Amniotic stem cell (primary cell): ENCODE measurements at regions not wholly inside any gene's neighbourhood (a gene's known extent, or its start where the extent isn't known, plus 50 kb on each side); places are given as distances from the start of the nearest gene placed in this dataset.
A peak's percentile ranks its signal among the peaks of the same experiment; 100 is the strongest.
"Not testable (repeated sequence)": the region's sequence is repeated elsewhere in the genome, so short reads cannot be mapped to it uniquely, and the experiment has no call there.

Source experiments
- DNase-seq: peaks from one replicate; lab custom pipeline; 2025; lab: John Stamatoyannopoulos, UW

DNA sequence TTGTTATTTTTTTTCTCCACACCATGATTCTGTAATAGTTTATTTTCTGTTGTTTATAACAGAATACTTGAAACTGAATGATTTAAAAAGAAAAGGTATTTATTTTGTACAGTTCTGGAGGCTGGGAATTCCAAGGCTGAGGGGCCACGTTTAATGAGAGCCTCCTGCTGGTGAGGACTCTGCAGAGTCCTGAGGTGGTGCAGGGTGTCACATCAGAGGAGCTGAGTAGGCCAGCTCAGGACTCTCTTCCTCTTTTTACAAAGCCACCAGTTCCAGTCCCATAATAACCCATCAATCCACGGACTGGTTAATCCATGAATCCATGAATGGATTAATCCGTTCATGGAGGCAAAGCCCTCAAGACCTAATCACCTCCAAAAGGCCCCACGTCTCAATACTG is 71.6 kb downstream of the TFAP2A start:
- no peak for DNase-seq

DNA sequence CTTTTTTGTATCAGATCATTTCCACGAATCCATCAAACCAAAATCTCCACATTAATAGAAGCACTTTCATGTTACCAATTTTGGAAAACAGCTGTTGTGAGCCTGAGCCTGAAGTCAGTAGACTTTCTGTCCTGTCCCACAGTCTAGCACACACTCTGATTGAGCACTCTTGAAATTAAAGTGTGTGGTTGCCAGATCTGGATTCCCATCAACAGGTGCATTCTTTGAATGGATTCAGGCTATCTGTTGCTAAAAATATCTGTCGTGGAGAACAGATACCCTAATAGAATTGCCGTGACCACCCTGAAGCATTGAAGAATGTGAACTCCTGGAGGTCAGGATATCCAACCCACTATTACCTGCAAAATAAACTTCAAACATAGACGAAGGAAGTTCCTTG is 73.3 kb downstream of the TFAP2A start:
- DNase-seq: no peak

DNA sequence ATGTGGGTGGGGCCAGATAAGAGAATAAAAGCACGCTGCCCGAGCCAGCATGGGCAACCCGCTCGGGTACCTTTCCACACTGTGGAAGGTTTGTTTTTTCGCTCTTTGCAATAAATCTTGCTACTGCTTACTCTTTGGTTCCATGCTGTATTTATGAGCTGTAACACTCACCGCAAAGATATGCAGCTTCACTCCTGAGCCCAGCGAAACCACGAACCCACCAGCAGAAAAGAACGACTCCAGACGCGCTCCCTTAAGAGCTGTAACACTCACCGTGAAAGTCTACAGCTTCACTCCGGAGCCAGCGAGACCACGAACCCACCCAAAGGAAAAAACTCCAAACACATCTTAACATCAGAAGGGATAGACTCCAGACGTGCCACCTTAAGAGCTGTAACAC is 76.7 kb downstream of the TFAP2A start:
- DNase-seq: no peak

DNA sequence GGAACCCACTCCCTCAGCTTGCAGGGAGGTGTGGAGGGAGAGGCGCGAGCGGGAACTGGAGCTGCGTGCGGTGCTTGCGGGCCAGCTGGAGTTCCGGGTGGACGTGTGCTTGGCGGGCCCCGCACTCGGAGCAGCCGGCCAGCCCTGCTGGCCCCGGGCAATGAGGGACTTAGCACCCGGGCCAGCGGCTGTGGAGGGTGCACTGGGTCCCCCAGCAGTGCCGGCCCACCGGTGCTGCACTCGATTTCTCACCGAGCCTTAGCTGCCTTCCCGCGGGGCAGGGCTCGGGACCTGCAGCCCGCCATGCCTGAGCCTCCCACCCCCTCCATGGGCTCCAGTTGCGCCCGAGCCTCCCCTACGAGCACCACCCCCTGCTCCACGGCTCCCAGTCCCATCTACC is 77.5 kb downstream of the TFAP2A start:
- not testable (repeated sequence) for DNase-seq

DNA sequence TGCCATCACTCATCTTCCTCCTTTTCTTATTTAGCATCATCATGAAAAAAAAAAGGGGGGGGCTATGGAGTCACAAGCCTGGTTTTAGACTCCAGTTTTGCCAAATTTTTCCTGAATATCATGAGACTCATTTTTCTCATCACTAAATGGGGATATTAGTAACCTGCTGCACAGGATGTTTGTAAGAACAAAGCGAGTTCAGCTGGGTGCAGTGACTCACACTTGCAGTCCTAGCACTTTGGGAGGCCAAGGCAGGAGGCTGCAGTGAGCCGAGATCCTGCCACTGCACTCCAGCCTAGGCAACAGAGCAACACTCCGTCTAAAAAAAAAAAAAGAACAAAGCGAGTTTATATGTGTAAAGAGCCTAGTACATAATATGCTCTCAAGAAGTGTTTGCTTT is 82.8 kb downstream of the TFAP2A start:
- no peak for DNase-seq

DNA sequence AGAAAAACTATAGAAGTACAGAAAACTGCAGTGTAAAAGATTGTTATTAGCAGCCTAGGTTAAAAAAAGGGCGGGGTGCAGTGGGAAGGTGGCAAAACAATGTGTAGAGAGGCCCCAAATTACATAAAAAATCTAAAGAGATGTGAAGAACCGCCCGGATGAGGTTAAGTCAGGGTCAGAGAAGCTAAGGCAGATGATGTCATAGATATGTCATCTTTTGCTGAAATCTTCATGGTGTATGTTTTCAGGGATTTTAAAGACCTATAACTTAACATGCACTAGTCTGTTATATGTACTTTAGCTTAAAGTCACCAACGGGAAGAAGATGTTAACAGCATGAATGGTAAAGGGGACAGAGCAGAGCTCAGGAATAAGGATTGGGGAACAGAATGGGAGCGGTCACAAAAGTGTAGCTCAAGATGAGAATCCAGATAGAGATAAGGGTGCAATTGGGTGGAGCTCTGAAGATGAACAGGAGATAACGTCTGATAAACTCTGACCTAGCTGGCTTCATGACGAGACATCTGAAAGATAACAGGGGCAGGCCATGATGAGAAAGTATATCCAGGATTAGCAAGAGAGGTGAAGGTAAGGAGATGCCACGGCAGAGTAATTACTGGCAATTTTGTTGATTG is 83.4 kb downstream of the TFAP2A start:
- no peak for DNase-seq

DNA sequence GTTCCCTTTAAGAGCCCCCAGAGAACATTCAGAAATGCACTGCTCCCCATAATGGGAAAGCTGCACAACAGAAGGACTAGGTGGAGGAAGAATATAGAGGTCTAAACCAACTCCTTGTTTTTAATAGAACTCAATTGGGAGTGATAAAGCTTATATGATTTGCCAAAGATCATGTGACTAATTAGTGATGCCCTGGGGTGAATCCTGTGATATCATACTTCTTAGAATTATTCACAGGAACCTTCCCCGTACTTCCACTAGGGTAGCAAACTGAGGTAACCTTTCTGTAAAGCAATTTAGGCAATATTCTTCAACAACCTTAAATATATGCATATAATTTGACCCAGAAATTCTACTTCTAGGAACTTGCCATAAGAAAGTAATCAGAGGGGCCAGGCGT is 84.4 kb downstream of the TFAP2A start:
- DNase-seq: no peak

DNA sequence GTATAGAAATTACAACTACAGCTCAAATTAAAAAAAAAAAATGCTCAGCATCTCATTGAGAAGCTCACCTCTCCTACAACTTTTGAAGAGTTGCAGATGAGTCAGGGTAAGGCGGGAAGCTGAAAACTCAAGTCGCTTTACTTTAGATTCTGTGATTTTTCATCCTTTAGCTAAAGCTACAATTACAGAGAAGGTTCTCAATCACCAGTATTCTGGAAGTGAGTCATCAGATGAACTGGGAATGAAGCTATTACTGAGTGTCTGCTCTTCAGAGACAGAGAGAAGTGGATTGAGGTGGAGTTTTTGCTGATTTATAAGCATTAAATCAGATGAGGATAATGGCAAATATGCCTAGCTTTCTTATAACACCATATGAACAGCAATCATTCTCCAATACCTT is 91.9 kb downstream of the TFAP2A start:
- no peak for DNase-seq

DNA sequence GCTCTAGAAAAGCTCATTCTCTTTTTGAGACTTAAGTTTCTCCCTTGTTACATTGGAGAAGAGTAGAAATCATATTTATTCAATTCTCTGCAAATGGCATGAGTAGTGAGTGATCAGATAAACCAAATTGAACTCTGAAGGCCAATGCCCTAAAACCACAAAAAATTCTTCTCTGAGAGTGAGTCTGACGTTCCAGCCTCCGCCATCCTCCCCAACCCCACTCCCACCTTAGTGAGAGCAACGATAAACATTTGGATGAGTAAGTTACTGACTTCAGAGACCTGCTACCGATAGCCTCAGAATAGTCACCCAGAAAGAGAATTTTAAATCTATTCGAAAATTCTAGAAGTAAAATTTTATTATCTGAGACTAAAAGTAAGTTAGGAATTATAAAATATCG is 94.6 kb downstream of the TFAP2A start:
- no peak for DNase-seq

DNA sequence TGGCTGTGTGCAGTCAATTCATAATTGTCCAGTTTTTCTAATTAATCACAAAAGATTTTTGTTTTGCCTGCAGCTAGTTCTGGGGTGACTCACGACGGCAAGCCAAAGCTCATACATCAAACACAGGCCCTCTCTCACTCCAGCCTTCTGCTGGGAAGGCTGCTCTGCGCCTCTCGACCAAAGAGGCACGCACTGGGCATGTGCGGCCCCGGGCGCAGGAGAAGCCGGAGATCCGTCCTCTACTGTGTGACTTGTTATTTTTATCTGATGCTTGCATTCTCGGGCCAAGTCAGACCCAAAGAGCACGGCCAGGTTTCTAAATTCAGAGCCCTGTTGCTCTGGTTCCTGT is 98.5 kb downstream of the TFAP2A start:
- DNase-seq: peak; percentile 83

DNA sequence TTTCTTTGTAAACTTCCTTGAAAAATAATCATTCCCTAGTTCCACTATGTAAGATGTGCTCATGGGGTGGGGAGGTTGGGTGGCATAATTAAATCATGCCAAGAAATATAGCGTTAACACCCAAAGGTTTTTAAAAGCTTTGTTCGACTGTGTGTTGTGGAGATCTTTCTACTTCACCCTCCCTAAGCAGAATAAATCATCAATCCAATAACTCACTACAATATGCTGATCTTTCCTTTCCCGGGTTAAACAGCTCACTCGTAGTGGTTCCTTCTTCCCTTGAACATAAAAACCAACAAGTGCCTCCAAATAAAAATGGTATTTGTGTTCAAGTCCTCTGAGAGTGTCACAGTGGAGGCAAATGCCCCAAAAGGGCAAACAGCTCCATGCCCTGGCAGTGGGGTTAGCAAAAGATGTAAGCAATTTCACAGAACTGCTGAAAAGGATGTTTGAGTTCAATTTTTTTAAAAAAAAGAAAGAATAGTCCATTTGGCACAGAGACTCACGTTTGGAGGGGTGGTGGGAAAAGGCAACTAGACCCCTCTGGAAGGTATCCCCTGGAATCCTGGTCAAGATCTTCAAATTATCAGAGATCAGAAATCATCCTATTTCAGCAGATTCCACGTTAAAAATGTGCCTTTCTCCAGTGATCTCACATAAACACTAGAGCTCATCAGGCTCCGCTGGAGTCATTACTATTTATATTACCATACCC is 99.1 kb downstream of the TFAP2A start:
- no peak for DNase-seq

DNA sequence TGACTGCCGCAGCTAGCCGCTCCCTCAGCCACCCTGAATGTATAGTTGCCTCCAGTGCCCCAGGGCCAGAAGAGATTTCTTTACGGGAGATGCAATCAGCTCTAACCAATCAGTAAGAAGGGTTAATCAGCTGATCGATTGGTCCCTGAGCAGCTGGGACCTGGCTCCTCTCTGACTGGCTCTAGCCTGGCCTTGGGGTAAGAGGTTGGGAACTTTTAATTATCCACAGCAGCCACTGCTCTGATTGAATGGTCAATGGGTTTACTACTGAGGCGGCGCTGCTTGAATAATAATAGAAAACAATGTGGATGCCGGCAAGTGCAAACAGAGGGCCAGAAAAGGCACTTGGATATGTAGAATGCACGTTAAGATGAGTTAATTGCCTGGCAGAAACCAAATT is 99.8 kb downstream of the TFAP2A start:
- DNase-seq: no peak

DNA sequence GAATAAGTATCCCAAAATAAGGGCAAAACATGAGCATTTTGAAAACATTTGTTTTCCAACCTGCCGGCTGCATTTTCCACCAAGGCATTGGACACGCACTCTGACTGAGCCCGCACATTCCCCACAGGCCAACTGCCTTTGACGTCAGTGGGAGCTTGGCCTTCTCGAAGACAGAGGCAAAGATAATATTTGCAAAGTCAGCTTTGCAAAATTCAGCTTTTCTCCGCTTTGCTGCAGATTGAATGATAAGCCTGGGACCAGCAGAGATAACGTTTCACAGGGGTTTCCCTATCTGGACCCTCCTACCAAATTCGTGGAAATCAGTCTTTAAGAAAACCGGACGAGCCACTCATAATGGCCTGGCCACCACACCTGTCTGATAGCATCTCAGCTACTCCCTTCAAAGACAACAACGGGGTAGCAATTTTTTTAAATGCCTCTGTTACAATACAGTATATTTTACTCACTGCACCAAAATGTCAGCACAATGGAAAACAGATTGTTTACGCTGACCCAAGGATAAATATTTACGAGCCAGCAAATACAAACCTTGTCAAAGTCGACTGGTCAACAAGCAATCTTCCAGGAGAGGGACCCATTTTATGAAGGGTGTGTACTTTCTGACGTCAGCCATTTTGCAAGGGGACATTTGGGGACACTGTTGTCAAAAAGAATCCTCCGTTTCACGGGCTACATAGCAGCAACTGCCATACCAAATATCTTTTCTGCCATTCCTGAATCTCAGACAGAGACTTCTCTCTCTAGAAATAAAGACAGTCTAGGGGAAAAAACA is 100.5 kb downstream of the TFAP2A start:
- DNase-seq: no peak

DNA sequence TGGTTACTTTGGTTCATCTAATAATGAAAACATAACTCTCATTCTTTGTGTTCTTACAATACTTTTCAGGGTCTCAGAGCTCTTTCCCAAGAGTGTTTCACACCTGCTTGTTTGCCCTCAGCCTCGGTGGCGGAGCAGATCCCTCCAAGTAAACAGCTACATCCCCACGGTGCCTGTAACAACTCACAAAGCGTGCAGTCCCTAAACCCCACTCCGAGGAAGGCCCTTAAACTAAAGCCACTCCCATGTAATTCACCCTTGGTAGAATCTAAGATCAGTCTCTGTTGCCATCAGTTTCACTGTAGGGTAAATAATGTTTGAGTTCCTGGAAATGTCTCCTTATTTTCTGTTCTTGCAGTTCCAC is 101.1 kb downstream of the TFAP2A start:
- DNase-seq: no peak

DNA sequence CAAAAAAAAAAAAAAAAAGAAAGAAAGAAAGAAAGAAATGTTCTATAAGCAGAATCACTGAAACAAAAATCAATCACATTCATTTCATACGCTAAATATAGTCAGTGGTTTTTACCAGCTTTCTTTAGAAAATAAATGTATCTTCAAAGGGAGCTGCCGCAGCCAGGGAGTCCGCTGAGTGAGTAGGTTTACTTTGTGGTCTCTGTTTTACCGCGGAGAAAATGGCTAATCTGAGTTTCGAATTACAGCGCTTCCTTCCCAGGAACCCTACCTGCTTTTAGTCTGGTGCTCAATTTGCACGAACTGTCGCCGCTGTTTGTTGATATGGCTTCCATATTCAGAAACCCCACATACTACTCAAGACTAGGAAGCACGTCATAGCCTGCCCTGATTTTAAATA is 102.4 kb downstream of the TFAP2A start:
- DNase-seq: no peak

DNA sequence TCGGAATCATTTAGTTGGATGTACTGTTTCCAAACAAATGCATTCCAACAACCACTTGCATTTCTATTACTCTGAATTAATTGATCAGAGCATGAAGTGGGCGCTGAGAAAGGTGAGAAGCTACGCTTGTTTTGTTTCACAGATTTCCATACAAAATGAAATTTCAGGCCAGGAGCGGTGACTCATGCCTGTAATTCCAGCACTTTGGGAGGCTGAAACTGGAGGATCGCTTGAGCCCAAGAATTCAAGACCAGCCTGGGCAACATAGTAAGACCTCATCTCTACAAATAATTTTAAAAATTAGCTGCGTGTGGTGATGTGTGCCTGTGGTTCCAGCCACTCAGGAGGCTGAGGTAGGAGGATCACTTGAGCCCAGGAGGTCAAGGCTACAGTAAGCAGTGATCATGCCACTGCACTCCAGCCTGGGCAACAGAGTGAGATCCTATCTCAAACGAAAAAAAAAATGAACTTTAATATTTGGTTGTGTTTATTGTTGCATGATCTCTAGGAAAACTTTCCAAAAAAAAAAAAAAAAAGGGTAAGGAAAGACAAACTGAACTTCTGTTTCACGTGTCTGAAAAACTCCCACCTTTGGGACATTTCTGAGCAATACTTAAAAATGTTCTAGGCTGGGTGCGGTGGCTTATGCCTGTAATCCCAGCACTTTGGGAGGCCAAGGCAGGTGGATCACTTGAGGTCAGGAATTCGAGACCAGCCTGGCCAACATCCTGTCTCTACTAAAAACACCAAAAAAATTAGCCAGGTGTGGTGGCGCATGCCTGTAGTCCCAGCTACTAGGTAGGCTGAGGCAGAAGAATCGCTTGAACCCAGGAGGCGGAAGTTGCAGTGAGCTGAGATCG is 103.1 kb downstream of the TFAP2A start:
- not testable (repeated sequence) for DNase-seq

DNA sequence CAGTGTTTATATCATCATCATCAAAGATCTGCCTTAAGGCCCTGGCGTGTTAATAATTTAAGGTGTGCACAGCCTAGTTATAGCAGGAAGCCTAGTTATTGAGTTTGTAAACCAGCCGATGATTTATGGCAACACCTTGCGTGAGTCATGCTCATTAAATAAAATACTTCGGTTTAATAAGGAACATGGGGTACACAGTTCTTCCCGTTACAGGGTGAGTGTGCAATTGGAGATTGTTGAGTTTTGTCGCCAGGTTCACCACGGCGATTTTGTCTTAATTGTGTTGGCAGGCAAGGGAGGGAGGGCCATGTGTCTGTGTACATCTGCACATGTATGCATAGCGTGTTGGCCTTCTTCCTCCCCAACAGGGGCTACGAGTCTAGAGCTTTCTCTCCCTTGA is 104.0 kb downstream of the TFAP2A start:
- no peak for DNase-seq

DNA sequence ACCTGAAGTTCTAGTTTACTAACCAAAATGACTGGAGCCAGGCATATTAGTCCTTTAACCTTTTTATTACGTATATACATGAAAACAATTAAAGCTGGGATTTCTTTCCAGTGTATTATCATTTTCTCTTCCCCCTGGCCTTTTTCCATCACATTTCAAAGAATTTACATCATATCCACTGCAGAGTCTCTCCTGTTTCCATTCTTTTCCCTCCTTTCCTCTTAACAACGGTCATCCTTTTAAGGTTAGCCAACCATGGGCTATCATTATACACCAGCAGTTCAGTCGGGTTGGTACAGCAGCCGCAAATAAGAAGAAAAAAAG is 104.6 kb downstream of the TFAP2A start:
- DNase-seq: no peak

DNA sequence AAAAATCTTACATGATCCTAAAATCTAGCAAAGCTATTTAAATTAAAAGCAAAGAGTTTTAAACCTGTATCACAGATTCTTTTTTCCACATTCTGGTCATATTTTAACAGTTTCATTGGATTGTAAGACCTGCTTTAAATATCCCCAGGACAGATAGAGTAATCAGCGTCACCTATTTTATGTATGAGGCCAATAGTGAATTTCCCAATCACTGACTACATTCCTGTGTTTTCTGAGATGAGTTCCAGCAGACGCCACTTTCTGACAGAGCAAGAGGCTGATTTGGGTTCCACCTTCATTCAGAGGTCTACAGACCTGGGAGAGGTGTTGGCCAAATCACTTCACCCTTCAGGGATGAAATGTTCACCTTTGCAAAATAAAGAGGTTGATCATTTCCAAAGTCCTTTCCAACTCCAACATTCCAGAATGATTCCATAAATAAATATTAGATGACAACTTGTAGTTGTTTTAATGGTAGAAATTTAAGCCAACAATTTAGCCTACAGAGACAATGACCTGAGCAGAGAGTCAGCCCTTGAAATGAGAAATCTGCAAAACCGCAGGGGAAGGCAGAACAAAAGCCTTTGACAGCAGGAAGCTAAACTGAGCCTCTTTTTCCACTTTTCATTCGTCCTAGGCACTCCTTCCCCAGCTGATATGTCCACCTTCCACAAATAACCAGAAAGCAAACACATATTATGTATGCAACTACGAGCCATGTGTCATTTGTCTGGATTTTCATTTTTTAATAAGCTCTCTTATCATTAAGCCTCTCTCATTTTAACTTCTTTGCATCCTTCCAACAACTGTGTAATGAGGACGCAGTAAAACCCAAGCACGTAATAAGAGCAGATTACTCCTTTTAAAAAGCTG is 105.2 kb downstream of the TFAP2A start:
- no peak for DNase-seq

DNA sequence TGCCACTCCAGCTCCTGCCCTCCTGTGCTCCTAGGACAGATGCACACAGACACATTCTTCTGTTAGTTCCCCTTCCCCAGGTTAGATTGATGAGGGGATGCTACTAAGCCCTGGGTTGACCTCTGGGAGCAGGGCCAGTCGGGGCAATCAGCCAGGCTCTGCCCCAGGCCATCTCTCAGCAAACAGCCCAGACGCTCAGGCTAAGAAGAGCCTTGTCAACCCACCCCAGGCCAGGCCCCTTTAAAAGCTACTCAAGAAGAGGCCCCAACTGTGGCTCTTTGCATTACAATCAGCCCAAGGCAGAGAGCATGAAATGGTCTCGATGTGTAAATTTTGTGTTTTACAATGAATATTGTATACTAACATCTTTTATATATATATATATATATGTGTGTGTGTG is 107.4 kb downstream of the TFAP2A start:
- DNase-seq: no peak

DNA sequence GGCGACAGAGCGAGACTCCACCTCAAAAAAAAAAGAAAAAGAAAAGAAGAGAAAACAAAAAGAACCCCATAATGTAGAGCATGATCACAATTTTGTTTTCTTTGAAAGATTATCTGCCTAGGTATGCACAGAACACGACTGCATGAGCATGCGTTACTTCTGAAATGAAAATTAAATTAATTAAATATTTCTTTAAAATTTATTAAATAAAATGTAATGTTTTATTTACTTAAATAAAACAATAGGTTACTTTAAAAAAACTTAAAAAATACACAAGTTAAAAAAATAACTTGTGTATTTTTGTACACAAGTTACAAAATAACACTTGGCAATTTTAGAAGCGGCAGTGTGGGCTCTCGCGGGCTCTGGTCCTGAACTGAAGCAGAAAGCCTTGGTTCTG is 107.8 kb downstream of the TFAP2A start:
- DNase-seq: no peak
